ENCODE measurements at regions not wholly inside any gene's neighbourhood (a gene's known extent, or its start where the extent isn't known, plus 50 kb on each side); places are given as distances from the start of the nearest gene placed in this dataset.

DNA sequence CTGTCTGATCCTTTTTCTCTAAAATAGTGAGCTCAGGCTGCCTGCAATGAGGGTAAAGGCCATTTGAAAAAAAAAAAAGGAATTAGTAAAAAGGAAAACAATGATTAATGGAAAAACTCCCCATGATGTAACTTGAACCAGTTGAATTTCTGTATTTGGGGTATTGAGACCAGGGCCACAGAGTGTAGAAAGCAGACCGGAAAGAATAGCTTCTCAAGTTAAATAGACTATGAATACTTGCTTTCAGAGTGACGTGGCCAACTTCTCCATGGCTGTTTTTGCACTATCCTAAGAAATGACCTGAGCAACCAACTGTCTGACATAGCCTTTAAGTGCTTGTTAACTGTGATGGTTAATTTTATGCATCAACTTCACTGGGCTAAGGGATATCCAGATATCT lies 222.1 kb upstream of the INTU start:
- in situ Hi-C loops (cut with MboI; ENCODE audit: low sequenced_read_pairs in 4 of 4): no loop called here
- ATAC-seq (no peak), DNase-seq (no peak)
- Histone ChIP-seq H3K4me3 (no peak overlapping the region), H3K27ac (no peak overlapping the region), H3K4me1 (no peaks in the 10 kb centered on the region), H3K9me3 (no peaks in the 10 kb centered on the region), H3K36me3 (no peaks in the 10 kb centered on the region), H3K27me3 (no peaks in the 10 kb centered on the region)
- no peak for TF ChIP-seq POLR2A (IDR thresholded peaks at IDR 0.05)
- TF ChIP-seq, protein P1, sequence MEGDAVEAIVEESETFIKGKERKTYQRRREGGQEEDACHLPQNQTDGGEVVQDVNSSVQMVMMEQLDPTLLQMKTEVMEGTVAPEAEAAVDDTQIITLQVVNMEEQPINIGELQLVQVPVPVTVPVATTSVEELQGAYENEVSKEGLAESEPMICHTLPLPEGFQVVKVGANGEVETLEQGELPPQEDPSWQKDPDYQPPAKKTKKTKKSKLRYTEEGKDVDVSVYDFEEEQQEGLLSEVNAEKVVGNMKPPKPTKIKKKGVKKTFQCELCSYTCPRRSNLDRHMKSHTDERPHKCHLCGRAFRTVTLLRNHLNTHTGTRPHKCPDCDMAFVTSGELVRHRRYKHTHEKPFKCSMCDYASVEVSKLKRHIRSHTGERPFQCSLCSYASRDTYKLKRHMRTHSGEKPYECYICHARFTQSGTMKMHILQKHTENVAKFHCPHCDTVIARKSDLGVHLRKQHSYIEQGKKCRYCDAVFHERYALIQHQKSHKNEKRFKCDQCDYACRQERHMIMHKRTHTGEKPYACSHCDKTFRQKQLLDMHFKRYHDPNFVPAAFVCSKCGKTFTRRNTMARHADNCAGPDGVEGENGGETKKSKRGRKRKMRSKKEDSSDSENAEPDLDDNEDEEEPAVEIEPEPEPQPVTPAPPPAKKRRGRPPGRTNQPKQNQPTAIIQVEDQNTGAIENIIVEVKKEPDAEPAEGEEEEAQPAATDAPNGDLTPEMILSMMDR (IDR thresholded peaks at IDR 0.05 in 4 of 5, conservative IDR thresholded peaks at IDR 0.05 in 1 of 5): no peak
- intact Hi-C loops (cut with DNase I; ENCODE audit: low total_unique reads): no loop called here

DNA sequence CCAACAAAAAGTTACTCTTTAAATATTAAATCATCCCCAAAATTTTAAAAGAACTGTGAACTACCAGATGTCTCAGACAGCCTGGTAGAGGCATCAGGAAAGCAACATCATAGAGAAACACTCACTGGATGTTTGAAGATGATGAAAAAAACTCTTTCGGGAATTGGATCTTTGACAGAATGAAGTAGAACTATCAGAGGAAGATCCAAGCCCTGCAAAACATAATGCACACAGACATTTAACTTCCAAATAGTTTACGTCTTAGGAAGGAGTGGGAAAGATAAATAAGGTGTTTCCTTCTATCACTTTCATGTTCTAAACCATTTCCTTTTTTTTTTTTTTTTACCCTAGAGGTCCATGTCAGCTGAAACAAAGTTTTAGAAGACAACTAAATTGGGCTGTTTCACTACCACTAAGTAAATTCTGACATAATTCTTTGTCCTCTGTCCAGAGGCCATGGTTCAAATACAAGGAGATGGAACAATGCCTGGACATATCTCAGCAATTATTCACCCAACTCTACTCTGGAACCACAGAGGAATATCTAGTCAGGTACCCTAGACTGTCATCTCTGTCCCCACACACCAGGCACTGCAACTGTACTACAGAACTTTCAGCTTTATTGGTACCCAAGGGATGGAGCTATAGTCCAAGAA lies 217.7 kb upstream of the INTU start:
- intact Hi-C loops (cut with DNase I; ENCODE audit: low total_unique reads): no loop called here
- no peaks in the 10 kb centered on the region for H3K36me3 ChIP-seq
- TF ChIP-seq POLR2A (IDR thresholded peaks at IDR 0.05): no peak
- TF ChIP-seq, protein P1 (IDR thresholded peaks at IDR 0.05 in 4 of 5, conservative IDR thresholded peaks at IDR 0.05 in 1 of 5): no peak
- H3K27ac ChIP-seq: no peak overlapping the region
- DNase-seq (no peak), ATAC-seq (no peak)
- no peaks in the 10 kb centered on the region for H3K4me1 ChIP-seq
- H3K27me3 ChIP-seq: no peaks in the 10 kb centered on the region
- no peak overlapping the region for H3K4me3 ChIP-seq
- in situ Hi-C loops (cut with MboI; ENCODE audit: low sequenced_read_pairs in 4 of 4): no loop called here
- H3K9me3 ChIP-seq: no peaks in the 10 kb centered on the region

DNA sequence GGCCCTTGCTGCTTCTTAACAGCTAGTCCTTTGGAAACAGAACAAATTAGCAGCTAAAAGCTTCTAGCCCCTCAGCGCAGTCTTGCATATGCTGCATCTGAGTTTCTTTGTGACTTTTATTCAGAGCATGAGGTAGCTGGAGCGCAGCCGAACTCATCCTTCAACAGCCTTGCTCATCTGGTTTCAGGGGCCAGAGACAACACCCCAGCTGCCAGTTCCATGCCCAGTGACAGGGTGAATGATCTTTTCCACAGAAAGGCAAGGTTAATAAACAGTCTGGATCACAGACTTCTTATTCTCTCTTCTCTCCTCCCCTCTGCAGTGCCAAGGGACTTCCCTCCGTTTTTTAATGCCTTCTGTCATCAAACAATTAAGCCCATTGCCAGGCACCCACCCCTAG lies 216.6 kb upstream of the INTU start:
- no peak for TF ChIP-seq POLR2A (IDR thresholded peaks at IDR 0.05)
- TF ChIP-seq, protein P1 (IDR thresholded peaks at IDR 0.05 in 4 of 5, conservative IDR thresholded peaks at IDR 0.05 in 1 of 5): no peak
- H3K4me1 ChIP-seq: no peaks in the 10 kb centered on the region

DNA sequence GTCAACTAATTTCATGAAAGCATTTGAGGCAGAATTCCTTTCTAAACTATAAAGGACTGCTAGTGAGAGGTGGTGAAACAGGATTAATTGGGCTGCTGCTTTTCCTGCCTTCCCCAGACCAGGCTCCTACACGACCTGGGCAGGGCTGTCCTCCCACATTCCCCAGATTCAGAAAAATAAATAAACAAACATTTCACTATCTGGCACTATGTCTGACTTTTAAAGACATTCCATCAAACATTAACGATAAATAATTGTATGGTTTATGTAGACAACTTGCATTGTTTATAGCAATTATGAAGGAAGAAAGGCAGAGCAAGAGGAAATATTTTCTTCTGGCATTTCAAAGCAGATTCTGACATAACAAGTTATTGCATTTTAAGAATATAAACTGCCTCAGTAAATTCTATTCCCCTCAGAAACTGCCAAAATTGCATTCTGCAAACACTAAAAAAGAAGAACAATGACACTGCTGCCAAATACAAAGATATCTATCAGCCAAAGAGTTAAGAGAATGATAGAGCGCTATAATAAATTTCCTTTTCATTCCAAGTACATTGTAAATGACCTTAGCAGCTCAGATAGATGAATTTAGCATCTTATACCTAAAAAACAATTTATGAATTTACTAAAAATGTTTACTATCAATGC lies 214.7 kb upstream of the INTU start:
- TF ChIP-seq POLR2A (IDR thresholded peaks at IDR 0.05): no peak
- TF ChIP-seq, protein P1 (IDR thresholded peaks at IDR 0.05 in 4 of 5, conservative IDR thresholded peaks at IDR 0.05 in 1 of 5): no peak
- ATAC-seq (no peak), DNase-seq (no peak)
- Histone ChIP-seq H3K4me3 (no peak overlapping the region), H3K27me3 (no peaks in the 10 kb centered on the region), H3K9me3 (no peaks in the 10 kb centered on the region), H3K4me1 (no peaks in the 10 kb centered on the region), H3K36me3 (no peaks in the 10 kb centered on the region), H3K27ac (no peak overlapping the region)
- intact Hi-C loops (cut with DNase I; ENCODE audit: low total_unique reads) (no loop called here), in situ Hi-C loops (cut with MboI; ENCODE audit: low sequenced_read_pairs in 4 of 4) (no loop called here)

More for the DNA sequence above, 216.6 kb upstream of the INTU start:
- Histone ChIP-seq H3K27me3 (no peaks in the 10 kb centered on the region), H3K4me3 (no peak overlapping the region), H3K9me3 (no peaks in the 10 kb centered on the region), H3K36me3 (no peaks in the 10 kb centered on the region), H3K27ac (no peak overlapping the region)
- intact Hi-C loops (cut with DNase I; ENCODE audit: low total_unique reads) (no loop called here), in situ Hi-C loops (cut with MboI; ENCODE audit: low sequenced_read_pairs in 4 of 4) (no loop called here)
- ATAC-seq (no peak), DNase-seq (no peak)
